Right atrium auricular region (tissue), 2 donors: ENCODE measurements at regions not wholly inside any gene's neighbourhood (a gene's known extent, or its start where the extent isn't known, plus 50 kb on each side); places are given as distances from the start of the nearest gene placed in this dataset.

ENCODE experiments used
- DNase-seq: peaks from one replicate; pipeline ENCODE4 v3.0.0-alpha.2; 2019; ENCODE audit warnings: low spot score
- H3K27ac ChIP-seq, 2 donors: fragments of 200-600 bp; sonication (generic); 1 replicate in 1 of 2; 2 replicates in 1 of 2; pipeline ENCODE4 v1.5.1; 2016 to 2019
- H3K27me3 ChIP-seq, 2 donors: fragments of 200-600 bp; sonication (generic); one replicate each; pipeline versions ENCODE4 v1.5.1 to v1.6.0; 2017 to 2019
- H3K36me3 ChIP-seq: fragments of 200-600 bp; sonication (generic); one replicate; pipeline ENCODE4 v1.5.1; 2016
- H3K4me1 ChIP-seq, 2 donors: fragments of 200-600 bp; sonication (generic); one replicate each; pipeline versions ENCODE4 v1.5.1 to v1.6.0; 2017 to 2019
- H3K4me3 ChIP-seq, 2 donors: fragments of 200-600 bp; sonication (generic); 1 replicate in 1 of 2; 2 replicates in 1 of 2; pipeline ENCODE4 v1.5.1; 2017 to 2019; ENCODE audit warnings: mild to moderate bottlenecking in 1 of 2, moderate library complexity in 1 of 2
- H3K9me3 ChIP-seq, 2 donors: fragments of 200-600 bp; sonication (generic); one replicate each; pipeline ENCODE4 v1.5.1; 2019
- CTCF ChIP-seq, 2 donors: fragments of 200-600 bp; sonication (generic); IDR thresholded peaks; one replicate each; pipeline ENCODE4 v1.5.1; 2019; ENCODE audit warnings: antibody characterized with exemption in 2 of 2

- DNase-seq = no peak
- H3K4me1 ChIP-seq = no peaks in the 10 kb centered on the region
- peaks cover 0 to 6% of the 10 kb centered on the region in 2 donors for H3K9me3 ChIP-seq
- H3K4me3 ChIP-seq = no peak overlapping the region
- no peak overlapping the region for H3K27ac ChIP-seq
- no peaks in the 10 kb centered on the region for H3K27me3 ChIP-seq
- TF ChIP-seq CTCF (IDR thresholded peaks at IDR 0.05) = no peak
- no peaks in the 10 kb centered on the region for H3K36me3 ChIP-seq
These were observed 224.6 kb downstream of the ARL6IP6 start for GRCh38 chr2:152942940-152943440.

- Histone ChIP-seq H3K4me1 (no peaks in the 10 kb centered on the region), H3K9me3 (no peaks in the 10 kb centered on the region), H3K27ac (no peak overlapping the region), H3K27me3 (no peaks in the 10 kb centered on the region), H3K4me3 (no peak overlapping the region), H3K36me3 (no peaks in the 10 kb centered on the region)
- no peak for TF ChIP-seq CTCF (IDR thresholded peaks at IDR 0.05)
- no peak for DNase-seq
These were observed 212.1 kb downstream of the ARL6IP6 start for GRCh38 chr2:152930501-152930900.

- H3K36me3 ChIP-seq = no peaks in the 10 kb centered on the region
- no peak for DNase-seq
- no peaks in the 10 kb centered on the region for H3K9me3 ChIP-seq
- no peaks in the 10 kb centered on the region for H3K4me1 ChIP-seq
- H3K4me3 ChIP-seq = no peak overlapping the region
- H3K27ac ChIP-seq = no peak overlapping the region
- no peaks in the 10 kb centered on the region for H3K27me3 ChIP-seq
- no peak for TF ChIP-seq CTCF (IDR thresholded peaks at IDR 0.05)
These were observed 211.2 kb downstream of the ARL6IP6 start for GRCh38 chr2:152929628-152930027.

- Histone ChIP-seq H3K36me3 (no peaks in the 10 kb centered on the region), H3K27me3 (no peaks in the 10 kb centered on the region), H3K4me3 (no peak overlapping the region), H3K9me3 (no peaks in the 10 kb centered on the region), H3K4me1 (no peaks in the 10 kb centered on the region), H3K27ac (no peak overlapping the region)
- DNase-seq = no peak
- TF ChIP-seq CTCF (IDR thresholded peaks at IDR 0.05) = peak in 1 of 2 donors; percentile 65
These were observed 207.4 kb downstream of the ARL6IP6 start for GRCh38 chr2:152925547-152926448.

GRCh38 chr2:152924722-152925121 is 206.3 kb downstream of the ARL6IP6 start:
- Histone ChIP-seq H3K27ac (no peak overlapping the region), H3K9me3 (no peaks in the 10 kb centered on the region), H3K4me3 (no peak overlapping the region), H3K4me1 (no peaks in the 10 kb centered on the region), H3K36me3 (no peaks in the 10 kb centered on the region), H3K27me3 (no peaks in the 10 kb centered on the region)
- DNase-seq = no peak
- TF ChIP-seq CTCF (IDR thresholded peaks at IDR 0.05) = no peak
